Hippocampal formation (tissue), 2 donors: ENCODE measurements at regions not wholly inside any gene's neighbourhood (a gene's known extent, or its start where the extent isn't known, plus 50 kb on each side); places are given as distances from the start of the nearest gene placed in this dataset.

ENCODE experiments used
- DNase-seq, 2 donors: peaks; one replicate each; lab custom pipeline; 2025; lab: John Stamatoyannopoulos, UW

DNA sequence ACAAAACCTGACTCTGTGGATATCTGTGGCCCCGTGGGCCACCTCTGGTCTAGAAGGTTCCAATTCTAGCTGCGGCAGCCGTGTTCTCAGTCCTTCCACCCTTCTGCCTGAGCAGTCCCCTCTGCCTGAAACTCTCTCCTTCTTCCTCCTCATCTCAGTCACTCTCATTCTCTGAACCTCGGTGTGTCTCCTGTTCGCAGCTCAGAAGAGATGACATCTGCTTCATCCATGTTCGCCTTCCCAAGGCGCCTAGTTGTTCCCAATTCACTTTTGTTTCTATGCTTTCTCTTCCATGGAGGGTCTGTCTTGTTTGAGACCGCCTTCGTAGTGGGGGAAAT, 95.5 kb downstream of the CEBPB start:
- no peak for DNase-seq

DNA sequence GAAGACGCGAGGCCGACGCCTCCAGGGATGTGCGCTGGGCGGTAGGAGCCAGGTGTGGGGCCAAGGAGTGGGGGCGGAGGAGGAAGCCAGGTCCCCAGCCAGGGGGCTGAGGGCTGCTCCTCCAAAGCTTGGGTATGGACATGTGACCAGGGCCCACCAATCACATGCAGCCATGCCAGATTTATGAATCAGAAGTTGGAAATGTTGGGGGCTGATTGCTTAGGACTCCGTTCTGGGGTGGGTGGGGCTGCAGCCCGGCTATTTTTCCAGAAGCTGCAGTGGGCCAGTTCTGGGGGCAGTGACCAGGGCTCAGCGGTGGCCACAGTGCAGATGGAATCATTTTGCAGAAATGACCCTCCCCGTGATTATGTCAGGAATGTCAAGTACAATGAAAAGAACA, 96.0 kb downstream of the CEBPB start:
- no peak for DNase-seq

DNA sequence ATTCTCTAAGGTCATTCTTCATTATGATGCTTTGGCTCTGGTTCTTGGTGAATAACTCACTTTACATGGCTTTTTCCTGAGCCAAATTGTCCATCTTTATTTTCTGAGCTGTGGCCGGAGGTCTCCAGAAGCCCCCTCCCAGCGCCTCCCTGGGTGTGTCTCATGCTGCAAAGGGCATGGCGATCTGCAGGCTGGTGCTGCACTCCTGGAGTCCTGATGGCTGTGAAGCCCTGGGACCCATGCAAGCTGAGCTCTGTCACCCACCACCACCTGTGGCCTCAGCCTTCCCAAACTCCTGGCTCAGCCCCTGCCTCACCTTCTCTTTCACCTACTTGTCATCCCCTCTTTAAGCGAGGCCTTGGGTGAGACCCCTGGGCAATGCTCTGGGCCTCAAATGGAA, 96.9 kb downstream of the CEBPB start:
- DNase-seq = no peak

DNA sequence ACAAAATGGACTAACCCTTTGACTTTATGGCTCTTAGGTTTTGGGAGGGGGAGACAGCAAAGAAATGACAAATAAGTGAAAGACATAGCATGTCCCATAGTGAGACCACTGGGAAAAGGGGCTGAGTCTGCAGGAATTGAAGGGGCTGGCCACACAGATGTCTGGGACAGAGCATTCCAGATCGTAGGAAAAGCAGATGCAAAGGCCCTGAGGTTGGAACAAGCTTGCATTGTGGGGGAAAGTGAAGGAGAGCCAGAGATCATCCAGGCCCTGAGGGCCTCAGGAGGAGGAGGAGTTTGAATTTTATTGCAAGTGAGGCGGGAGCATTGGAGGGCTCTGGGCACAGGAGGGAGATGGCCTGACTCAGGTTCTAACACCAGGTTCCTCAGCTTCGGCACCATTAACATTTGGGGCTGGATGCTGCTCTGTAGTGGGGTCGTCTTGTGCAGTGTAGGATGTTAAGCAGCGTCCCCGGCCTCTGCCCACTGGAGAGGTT, 97.5 kb downstream of the CEBPB start:
- DNase-seq = no peak

DNA sequence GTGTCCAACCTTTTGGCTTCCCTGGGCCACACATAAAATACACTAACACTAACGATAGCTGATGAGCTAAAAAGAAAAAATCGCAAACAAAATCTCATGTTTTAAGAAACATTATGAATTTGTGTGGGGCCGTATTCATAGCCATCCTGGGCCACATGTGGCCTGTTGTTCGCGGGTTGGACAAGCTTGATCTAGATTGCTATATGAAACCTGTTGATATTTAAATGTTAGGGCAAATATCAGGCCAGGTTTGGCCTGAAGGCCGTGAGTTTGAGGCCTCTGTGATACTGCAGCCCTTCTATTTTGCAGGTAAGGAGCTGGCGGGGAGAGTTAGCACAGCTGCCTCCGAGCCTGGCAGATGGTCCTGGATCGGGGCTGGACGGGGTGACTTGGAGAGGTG, 99.0 kb downstream of the CEBPB start:
- DNase-seq = no peak

DNA sequence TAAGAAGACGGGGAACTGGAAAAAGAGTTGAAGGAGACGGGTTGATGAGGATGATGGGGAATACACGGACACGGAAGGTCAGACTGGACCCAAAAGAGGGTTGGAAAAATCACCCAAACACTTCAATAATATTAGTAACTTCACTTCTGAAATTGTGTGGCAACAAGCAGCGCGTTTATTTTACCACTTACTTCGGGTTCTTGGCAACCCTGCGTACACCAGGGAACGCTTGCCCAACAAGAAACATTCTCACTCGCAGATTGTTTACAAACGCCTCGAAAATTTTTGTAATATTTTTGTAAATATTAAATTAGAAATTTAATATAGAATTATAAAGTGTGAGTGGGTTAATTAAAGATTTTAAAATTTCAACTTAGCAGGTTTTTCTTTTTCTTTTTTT, 99.5 kb downstream of the CEBPB start:
- no peak for DNase-seq

DNA sequence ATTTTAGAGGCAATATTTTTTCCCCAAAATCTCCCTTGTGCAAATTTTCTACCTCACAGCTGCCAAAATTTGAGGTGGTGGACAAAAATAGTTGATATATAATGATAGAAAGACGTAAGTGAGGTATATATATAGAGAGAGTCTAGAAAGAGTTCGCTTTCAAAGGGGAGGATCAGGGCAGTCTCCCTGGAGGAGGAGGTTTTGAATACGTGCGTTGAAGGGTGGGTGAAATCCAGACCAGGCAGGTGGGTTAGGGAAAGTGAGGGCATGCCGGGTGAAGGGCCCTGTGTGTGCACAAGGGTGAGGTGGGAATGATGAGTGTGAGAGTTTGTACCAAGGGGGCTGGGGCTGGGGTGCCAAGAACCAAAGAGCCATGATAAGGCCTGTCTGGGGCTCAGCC, 100.2 kb downstream of the CEBPB start:
- no peak for DNase-seq

DNA sequence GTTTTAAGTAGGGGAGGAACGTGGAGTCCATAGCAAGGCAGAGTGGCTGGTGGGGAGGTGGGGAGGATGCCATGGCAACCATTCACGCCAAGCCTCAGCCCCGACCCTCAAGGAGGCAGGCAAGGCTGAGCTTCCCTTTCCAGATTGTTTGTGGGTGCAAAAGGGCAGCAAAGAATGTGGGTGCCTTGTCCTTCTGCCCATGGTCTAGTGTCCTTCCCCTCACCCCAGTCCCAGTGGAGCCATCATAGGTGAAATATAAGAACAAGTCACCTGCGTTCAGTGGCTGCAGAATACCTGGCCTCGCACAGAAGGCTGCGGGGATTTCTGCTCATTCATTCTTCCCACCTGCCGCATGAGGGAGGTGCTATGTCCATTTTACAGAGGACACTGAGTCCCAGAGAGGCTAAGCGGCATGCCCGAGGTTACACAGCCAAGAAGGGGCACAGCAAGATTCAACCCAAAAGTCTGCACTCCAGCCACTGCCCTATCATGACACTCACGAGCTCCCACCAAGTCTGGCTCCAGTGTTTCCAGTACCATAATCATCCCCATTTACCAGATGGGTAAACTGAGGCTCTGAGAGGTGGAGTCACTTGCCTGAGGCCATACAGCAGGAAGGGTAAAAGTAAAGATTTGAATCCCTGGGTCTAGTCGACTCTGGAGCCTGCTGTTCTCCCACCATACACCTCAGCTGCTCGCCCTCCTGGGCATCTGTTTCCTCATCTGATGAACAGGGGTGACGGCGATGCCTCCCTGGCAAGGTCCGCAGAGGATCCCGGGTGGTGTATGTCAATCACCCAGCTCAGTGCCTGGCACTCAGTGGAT, 100.8 kb downstream of the CEBPB start:
- DNase-seq = no peak

DNA sequence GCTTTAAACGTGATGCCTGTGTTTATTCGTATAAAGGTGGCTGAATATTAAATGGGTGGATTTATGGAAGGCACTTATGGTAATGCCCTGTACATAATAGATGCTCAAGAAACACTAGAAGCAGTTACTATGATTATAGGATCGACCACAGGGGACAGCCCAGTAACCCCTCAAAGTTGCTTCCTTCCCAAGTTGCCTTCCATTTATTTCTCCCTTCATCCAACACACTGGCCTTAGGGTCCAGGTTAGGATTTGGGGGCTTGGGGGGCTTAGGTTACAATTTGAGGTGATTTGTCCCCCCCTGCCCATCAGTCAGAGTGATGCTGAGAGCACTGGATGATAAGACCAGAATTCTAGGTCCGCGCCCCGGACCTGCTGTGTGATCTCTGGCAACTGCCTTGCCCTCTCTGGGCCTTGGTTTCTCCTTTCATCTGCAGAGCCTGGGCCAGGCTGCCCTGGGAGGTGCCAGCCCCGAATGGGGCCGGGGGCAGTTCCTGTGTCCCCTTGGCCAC, 101.5 kb downstream of the CEBPB start:
- no peak for DNase-seq

DNA sequence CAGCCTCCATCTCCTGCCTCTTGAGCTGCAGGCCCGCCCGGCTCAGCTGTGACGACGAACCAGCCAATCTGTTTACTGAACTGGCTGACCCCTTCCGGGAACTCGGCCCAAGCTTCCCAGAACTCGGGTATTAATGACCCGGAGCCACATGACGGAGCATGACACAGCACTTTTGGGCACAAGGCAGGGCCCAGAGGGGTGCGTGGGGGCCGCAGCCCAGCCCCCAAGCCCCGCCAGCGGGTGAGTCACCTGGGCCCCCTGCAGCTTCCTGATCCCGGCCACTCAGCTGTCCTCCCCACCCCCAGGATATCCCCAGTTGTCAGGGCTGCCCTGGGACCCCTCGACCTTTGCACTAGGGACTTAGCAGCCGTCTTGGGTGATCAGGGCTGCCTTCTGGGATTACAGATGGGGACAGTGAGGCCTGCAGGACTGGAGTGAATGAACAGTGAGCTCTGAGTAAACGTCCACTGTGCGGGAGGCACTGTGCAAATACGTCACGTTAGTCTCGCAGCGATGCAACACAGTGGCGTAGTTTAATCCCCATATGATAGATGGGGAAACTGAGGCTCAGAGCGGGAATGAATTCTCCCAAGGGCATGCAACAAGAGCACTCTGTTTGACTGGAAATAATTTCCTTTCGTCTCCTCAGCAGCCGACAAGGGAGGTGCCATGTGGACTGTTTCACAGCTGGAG, 102.1 kb downstream of the CEBPB start:
- peak; percentile 44 to 53 for DNase-seq

DNA sequence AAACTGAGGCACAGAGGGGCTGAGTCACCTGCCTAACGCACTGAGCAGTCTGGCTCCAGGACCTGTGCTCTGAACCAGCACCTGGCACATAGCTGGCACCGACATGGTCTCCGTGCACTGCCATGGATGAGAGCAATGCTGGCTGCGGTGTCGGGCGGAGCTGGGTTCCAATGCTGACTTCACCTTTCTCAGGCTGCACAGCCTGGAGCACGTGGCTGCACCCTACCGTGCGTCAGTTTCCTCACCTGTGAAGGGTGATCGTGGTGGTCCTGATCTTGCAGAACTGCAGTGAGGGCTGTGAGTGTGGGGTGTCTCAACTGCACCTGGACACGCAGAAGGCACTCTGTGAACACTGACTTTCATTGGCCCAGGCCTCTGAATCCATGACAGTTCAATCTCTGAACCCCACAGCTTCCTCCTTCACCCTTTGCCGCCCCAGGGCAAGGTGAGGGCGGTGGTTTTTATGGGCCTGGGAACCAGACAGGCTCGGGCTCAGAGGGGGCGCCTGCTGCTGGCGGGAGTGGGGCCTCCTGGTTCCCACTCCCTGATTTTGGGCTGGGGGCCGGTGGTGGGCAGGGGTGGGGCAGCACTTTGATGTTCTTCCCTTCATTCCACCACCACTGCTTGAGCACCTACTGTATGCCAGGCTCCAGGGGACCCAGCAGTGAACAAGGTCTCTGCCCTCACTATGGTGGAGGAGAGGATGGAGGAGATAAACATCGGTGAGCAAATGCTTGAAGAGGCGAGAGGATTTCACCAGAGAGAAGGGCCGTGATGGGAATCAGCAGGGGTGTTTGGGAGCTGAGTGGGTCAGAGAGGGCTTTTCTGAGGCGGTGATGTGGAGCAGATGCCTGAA, 102.9 kb downstream of the CEBPB start:
- no peak for DNase-seq

DNA sequence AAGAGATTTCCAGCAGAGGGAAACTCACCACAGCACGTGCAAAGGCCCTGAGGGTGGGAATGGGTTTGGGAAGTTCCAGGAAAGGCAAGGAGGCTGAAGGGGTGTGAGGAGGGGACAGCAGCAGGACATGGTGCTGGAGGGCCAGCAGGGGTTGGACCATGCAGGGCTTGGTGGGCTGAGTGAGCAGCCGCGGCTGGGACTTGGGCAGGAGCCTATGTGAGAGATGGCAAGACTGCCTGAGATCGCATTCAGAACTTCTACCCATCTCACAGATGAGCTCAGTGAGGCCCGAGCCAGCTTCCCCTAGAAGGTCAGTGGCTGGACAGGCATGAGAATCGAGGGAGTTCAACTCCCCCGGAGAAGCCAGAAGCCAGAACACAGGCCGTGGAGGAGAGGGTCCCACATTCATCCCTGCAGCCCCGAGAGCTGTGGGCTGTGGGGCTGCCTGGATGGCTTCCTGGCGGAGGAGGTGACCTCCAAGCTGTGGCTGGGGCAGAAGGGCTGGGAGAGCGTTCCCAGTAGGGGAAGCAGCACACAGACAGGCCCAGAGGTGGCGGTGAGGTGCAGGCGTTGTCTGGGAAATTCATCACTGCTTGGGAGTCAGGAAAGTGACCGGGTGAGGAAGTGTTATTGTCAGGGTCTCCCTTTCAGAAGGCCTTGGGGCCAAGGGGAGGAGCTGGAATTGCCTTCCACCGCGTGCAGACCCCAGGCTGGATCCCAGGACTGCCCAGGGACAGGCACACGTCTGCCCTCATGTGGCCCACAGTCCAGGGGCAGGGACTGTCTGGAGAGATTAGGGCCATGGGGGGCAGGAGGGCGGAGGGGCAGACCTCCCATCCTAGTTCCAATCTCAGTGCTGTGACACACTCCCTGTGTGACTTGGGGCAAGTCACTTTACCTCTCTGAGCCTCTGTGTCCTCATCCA, 103.8 kb downstream of the CEBPB start:
- no peak for DNase-seq

DNA sequence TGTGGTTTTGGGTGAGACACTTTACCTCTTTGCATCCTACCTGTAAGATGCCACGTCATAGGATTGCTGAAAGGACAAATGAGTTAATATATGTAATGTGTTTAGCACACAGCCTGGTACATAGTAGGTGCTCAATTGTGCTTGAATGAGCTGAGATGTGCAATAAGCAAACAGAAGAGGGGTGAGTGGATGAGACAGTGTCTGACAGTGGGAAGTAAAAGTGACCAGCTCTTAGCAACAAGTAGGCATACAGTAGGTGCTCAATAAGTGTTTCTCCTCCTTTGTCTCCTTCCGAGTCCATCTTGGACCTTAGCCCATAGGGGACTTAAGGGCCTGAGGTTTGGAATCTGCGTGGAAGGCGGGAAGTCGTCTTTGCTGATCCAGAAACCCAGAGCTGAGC, 104.7 kb downstream of the CEBPB start:
- DNase-seq = no peak

DNA sequence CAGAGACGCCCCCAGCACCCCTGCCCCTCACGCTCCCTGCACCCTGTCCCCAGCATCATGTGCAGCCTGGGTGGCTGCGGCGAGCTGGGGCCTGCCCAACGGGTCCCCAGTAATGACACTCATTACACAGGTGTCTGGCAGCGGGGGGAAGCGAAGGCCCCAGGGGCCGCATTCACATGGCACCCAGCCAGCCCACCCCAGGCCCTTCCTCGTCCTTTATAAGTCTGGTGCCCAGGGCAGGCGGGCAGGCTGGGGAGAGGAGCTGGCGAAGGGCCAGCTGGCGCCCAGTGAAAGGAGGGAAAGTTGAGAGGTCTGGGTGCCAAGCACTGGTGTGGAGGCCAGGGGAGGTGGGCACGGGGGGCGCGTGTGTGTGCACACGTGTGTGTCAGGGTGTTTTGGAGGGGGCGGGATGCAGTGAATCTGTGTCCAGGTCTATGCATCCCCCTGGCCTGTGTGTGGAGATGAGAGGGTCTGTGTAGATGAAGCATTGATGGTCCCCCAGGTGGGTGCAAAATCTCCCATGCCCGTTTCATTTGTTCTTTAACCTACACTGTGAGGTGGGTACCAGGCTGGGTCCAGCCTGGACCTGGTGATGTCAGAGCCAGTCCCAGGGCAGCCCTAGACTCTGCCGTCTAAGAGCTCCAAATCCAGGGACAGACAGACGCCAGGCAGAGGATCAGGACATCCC, 105.3 kb downstream of the CEBPB start:
- no peak for DNase-seq

DNA sequence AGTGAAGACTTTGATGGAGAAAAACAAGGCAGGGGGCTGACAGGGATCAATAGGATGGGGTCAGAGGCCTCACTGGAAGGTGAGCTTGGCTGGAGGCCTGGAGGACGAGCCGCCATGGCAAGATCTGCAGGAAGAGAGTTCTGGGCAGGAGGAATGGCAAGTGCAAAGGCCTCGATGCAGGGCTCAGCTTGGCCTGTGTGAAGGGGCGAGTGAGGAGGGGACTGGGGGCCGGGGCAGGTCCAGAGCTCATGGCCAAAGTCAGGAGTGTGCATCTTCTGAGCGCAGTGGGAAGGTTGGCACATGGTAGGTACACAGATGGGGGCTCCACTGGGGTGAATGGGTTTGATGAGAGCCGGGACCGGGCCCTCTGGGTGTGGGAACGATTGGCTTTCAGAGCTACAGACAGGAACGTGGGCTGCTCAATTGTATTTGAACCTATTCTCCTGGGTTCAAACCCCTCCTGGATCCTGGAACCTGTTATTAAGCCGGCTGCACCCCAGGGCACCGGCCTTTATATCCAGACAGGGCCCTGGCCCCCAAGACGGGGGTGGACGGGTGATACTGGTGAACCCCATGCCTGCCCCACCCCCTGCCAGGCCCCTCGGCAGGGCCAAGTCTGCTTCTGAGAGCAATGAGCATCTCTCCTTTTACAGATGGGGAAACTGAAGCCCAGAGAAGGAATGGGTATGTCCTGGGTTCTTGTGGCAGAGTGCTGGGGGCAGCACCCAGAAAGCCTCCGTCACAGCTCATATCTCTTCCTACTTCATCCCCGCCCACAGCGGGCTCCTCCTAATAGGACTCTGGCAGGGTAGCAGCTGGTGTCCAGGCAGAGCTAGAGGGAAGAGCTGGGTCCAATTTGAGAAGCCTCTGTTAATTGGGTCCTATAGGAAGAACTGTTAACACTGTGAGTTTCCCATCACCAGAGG, 106.1 kb downstream of the CEBPB start:
- DNase-seq = no peak

DNA sequence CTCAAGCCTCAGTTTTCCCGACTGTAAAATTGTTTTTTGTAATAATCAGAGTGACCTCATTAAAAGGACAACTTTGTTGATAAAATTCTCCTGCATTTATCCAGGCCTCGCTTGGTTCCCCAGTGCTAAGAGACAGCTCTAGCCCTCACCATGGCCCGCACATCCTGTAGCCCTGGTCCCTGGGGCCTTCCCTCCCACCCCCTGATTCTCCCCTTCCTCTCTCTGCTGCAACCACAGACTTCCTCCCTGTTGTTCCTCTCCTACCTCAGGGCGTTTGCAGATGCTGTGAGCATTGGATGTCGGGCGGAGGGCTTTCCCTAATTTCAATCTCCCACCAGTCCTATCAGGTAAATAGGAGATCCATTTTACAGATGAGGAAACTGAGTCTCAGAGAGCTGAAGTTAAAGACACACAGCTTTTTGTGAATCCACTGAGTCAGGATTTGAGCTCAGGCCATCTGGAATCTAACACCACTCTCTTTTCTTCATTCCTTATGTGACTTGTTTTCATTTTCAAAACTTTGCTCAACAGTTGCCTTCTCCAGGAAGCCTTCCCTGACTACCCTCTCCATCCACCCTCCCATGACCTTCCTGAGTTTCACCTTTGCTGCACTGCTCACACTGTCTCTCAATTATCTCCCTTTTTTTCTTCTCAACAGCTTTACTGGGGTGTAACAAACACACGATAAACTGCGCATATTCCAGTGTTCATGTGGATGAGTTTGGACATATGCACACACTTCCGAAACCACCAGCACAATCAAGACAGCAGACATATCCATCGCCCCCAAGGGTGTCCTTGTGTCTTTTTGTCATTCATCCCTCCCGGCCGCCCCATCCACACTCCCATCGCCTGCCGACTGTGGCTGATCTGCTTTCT, 107.1 kb downstream of the CEBPB start:
- no peak for DNase-seq

DNA sequence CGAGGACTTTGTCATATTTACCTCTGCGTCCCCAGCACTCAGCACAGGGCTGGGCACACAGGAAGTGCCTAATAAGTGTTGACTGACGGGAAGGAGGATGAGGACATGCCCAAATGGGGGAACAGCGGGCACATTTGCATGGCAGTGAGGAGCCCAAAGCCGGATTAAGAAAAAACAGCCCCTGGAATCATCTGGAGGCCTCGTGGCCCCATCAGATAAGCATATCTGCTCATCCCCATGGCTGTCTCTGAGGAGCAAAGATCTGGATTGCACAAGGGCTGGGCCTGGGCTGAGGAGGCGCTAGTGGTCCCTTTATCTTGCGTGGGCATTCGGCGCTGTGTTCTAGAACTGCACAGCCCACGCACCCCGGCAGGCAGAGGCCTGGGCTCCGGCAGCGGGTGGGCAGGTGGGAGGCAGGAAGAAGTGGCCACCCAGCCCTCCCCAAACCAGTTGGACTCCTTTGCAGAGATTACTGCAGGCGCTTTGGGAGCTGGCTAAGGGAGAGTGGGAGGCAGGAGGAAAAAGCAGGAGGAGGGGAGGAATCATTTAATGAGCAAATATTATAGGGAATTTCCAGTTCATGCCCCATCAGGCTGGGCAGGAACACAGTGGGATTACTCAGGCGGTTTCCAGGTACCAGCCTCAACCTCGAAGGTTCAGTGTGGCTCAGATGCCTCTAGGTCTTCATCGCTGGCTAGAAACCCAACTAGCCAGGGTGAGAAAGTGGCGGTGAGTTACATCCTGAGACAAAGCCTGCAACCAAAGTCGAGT, 108.1 kb downstream of the CEBPB start:
- no peak for DNase-seq

DNA sequence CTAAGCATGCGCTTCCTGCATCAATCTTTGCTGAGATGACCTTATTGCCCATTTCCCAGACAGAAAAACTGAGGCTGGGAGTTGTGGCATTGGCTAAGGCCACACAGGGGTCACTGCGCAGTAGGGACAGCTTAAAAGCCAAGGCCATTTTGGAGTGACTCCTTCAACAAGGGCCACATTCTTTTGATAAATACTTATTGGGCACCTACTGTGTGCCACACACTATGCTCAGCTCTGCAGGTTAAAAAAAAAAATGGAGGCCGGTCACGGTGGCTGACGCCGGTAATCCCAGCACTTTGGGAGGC, 108.6 kb downstream of the CEBPB start:
- no peak for DNase-seq
